ENCODE measurements at regions not wholly inside any gene's neighbourhood (a gene's known extent, or its start where the extent isn't known, plus 50 kb on each side); places are given as distances from the start of the nearest gene placed in this dataset.

- TF ChIP-seq CTCF (IDR thresholded peaks at IDR 0.05) (no peak), ZFX (IDR thresholded peaks at IDR 0.05; ENCODE audit: borderline replicate concordance) (no peak)
Observed at GRCh38 chr21:21612466-21612865, 614.3 kb downstream of the NCAM2 start.

Measured in 22Rv1 (cell line).